GM23338 (cell line): ENCODE measurements at regions not wholly inside any gene's neighbourhood (a gene's known extent, or its start where the extent isn't known, plus 50 kb on each side); places are given as distances from the start of the nearest gene placed in this dataset.

ENCODE experiments used
- ATAC-seq: fragments of 200-7000 bp; cut with Tn5 transposase; 3 replicates; pipeline ENCODE4 v1.9.1; 2020
- DNase-seq: peaks from one replicate; pipeline ENCODE4 v3.0.0-alpha.2; 2015; ENCODE audit warnings: low spot score
- H2AFZ ChIP-seq: fragments of 200-600 bp; sonication (generic); 2 replicates; pipeline ENCODE4 v1.8.0; 2016; ENCODE audit warnings: antibody characterized with exemption, mild to moderate bottlenecking, moderate library complexity
- H3F3A ChIP-seq: fragments of 200-600 bp; sonication (generic); replicated peaks from 2 replicates; pipeline ENCODE4 v1.8.0; 2017; ENCODE audit warnings: antibody characterized with exemption, mixed run types, low read depth
- H3K27ac ChIP-seq: fragments of 200-600 bp; sonication (generic); 2 replicates; pipeline ENCODE4 v1.6.1; 2016; ENCODE audit warnings: low read depth
- H3K27me3 ChIP-seq: fragments of 200-600 bp; sonication (generic); 2 replicates; pipeline ENCODE4 v1.8.0; 2016; ENCODE audit warnings: mild to moderate bottlenecking, mixed run types, moderate library complexity; ENCODE audit not compliant: insufficient read depth
- H3K36me3 ChIP-seq: fragments of 200-600 bp; sonication (generic); 2 replicates; pipeline ENCODE4 v1.8.0; 2016; ENCODE audit warnings: mild to moderate bottlenecking; ENCODE audit not compliant: insufficient read depth
- H3K4me1 ChIP-seq: fragments of 200-600 bp; sonication (generic); 2 replicates; pipeline ENCODE4 v1.8.0; 2016; ENCODE audit warnings: mild to moderate bottlenecking, moderate library complexity; ENCODE audit not compliant: insufficient read depth
- H3K4me2 ChIP-seq: fragments of 200-600 bp; sonication (generic); 2 replicates; pipeline ENCODE4 v1.7.1; 2017; ENCODE audit warnings: mixed run types
- H3K4me3 ChIP-seq: fragments of 200-600 bp; sonication (generic); 2 replicates; pipeline ENCODE4 v1.6.1; 2016; ENCODE audit warnings: mixed run types
- H3K79me2 ChIP-seq: fragments of 200-600 bp; sonication (generic); replicated peaks from 2 replicates; pipeline ENCODE4 v1.8.0; 2017; ENCODE audit warnings: mild to moderate bottlenecking; ENCODE audit not compliant: insufficient read depth
- H3K9me2 ChIP-seq: fragments of 200-600 bp; sonication (generic); 2 replicates; pipeline ENCODE4 v1.8.0; 2017; ENCODE audit not compliant: insufficient read depth
- H4K20me1 ChIP-seq: fragments of 200-600 bp; sonication (generic); replicated peaks from 2 replicates; pipeline ENCODE4 v1.8.0; 2017; ENCODE audit warnings: mild to moderate bottlenecking; ENCODE audit not compliant: insufficient read depth
- H3K27ac Mint-ChIP-seq: 2 replicates; pipeline ENCODE4 v1.8.0; 2020; ENCODE audit warnings: inconsistent platforms, mild to moderate bottlenecking, moderate library complexity, mixed read lengths
- H3K27me3 Mint-ChIP-seq: 3 replicates; pipeline ENCODE4 v1.8.0; 2022; ENCODE audit warnings: low read depth, mild to moderate bottlenecking, moderate library complexity, mixed read lengths, inconsistent platforms; ENCODE audit not compliant: insufficient read depth, poor library complexity
- H3K36me3 Mint-ChIP-seq: 3 replicates; pipeline ENCODE4 v1.8.0; 2021; ENCODE audit warnings: low read depth, mild to moderate bottlenecking, inconsistent platforms, moderate library complexity, mixed read lengths
- H3K4me1 Mint-ChIP-seq: 3 replicates; pipeline ENCODE4 v1.8.0; 2020; ENCODE audit warnings: mild to moderate bottlenecking, inconsistent platforms, mixed read lengths
- H3K4me3 Mint-ChIP-seq: 3 replicates; pipeline ENCODE4 v1.8.0; 2021; ENCODE audit warnings: moderate library complexity, mild to moderate bottlenecking, inconsistent platforms, mixed read lengths
- H3K9me3 Mint-ChIP-seq: 3 replicates; pipeline ENCODE4 v1.8.0; 2020; ENCODE audit warnings: moderate library complexity, mild to moderate bottlenecking, inconsistent platforms, mixed read lengths
- CREB1 ChIP-seq: fragments of 250-450 bp; sonication (Bioruptor Pico); IDR thresholded peaks from 2 replicates; pipeline ENCODE4 v1.5.0; 2020; ENCODE audit warnings: low read depth, mild to moderate bottlenecking, moderate library complexity
- CTCF ChIP-seq, 2 experiments: fragments of 200-600 bp in 1 of 2; sonication (generic) in 1 of 2; conservative IDR thresholded peaks; 2 replicates each; pipeline versions ENCODE4 v1.5.1 to v1.6.1; 2016 to 2017; ENCODE audit warnings: antibody characterized with exemption in 2 of 2, low read depth in 2 of 2, mild to moderate bottlenecking in 2 of 2, moderate library complexity in 1 of 2
- EZH2 ChIP-seq: fragments of 200-600 bp; sonication (generic); IDR thresholded peaks from one replicate; pipeline ENCODE4 v1.8.0; 2017; ENCODE audit warnings: antibody characterized with exemption, mild to moderate bottlenecking, low read depth; ENCODE audit not compliant: unreplicated experiment
- EZH2phosphoT487 ChIP-seq: fragments of 200-600 bp; sonication (generic); IDR thresholded peaks from one replicate; pipeline ENCODE4 v1.8.1; 2018; ENCODE audit warnings: antibody characterized with exemption; ENCODE audit not compliant: unreplicated experiment
- JUNB ChIP-seq: IDR thresholded peaks from one replicate; pipeline ENCODE4 v1.6.1; 2016; ENCODE audit warnings: antibody characterized with exemption; ENCODE audit not compliant: unreplicated experiment
- POLR2AphosphoS5 ChIP-seq: IDR thresholded peaks from 2 replicates; pipeline ENCODE4 v1.6.1; 2016; ENCODE audit warnings: antibody characterized with exemption, low read depth
- ZNF114 ChIP-seq: fragments of 250-450 bp; sonication (Bioruptor Pico); IDR thresholded peaks from 2 replicates; pipeline ENCODE4 v1.5.0; 2020; ENCODE audit warnings: mild to moderate bottlenecking, moderate library complexity
- ZNF331 ChIP-seq: fragments of 250-450 bp; sonication (Bioruptor Pico); IDR thresholded peaks from 2 replicates; pipeline ENCODE4 v1.5.0; 2020; ENCODE audit warnings: low read depth, mild to moderate bottlenecking, moderate library complexity
- TF ChIP-seq, protein P1 (sequence below): IDR thresholded peaks from one replicate; pipeline ENCODE4 v1.6.1; 2018; ENCODE audit warnings: antibody characterized with exemption; ENCODE audit not compliant: unreplicated experiment

GRCh38 chr1:29718791-29719190 lies 482.5 kb downstream of the PTPRU start (continued):
- TF ChIP-seq CTCF (conservative IDR thresholded peaks at IDR 0.05; ENCODE audit: low read depth in 2 of 2) = no peak
- TF ChIP-seq, protein P1, sequence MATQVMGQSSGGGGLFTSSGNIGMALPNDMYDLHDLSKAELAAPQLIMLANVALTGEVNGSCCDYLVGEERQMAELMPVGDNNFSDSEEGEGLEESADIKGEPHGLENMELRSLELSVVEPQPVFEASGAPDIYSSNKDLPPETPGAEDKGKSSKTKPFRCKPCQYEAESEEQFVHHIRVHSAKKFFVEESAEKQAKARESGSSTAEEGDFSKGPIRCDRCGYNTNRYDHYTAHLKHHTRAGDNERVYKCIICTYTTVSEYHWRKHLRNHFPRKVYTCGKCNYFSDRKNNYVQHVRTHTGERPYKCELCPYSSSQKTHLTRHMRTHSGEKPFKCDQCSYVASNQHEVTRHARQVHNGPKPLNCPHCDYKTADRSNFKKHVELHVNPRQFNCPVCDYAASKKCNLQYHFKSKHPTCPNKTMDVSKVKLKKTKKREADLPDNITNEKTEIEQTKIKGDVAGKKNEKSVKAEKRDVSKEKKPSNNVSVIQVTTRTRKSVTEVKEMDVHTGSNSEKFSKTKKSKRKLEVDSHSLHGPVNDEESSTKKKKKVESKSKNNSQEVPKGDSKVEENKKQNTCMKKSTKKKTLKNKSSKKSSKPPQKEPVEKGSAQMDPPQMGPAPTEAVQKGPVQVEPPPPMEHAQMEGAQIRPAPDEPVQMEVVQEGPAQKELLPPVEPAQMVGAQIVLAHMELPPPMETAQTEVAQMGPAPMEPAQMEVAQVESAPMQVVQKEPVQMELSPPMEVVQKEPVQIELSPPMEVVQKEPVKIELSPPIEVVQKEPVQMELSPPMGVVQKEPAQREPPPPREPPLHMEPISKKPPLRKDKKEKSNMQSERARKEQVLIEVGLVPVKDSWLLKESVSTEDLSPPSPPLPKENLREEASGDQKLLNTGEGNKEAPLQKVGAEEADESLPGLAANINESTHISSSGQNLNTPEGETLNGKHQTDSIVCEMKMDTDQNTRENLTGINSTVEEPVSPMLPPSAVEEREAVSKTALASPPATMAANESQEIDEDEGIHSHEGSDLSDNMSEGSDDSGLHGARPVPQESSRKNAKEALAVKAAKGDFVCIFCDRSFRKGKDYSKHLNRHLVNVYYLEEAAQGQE = no peak
- TF ChIP-seq ZNF114 (CRISPR knock-in tag) = no peak
- TF ChIP-seq CREB1 (CRISPR knock-in tag) = no peak
- no peak for TF ChIP-seq POLR2AphosphoS5
- no peak for TF ChIP-seq JUNB

DNA sequence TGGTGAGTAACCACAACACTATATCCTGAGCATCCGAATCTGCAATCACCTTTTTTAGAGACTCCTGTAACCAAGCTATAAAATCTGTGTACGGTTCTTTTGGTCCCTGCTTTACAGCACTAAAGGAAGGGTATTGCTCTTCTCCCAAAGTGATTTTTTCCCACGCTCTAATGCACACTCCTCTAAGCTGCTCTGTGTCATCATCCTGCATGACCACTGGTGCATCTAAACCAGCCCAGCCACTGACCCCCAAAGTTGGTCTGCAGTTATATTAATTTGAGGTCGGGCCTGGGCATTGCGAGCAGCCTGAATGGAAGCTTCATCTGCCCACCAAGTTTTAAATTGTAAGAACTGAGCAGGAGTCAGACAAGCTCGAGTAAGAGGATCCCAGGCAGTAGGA lies 480.0 kb downstream of the PTPRU start:
- peaks cover 5% of the 10 kb centered on the region for H3K27me3 Mint-ChIP-seq
- Histone ChIP-seq H3K9me2 (no peaks in the 10 kb centered on the region; the same call in 1 of the 2 replicates), H4K20me1 (no peaks in the 10 kb centered on the region), H3K4me3 (no peak overlapping the region), H3K4me1 (no peaks in the 10 kb centered on the region), H3K27ac (no peak overlapping the region), H3F3A (no peaks in the 10 kb centered on the region), H3K79me2 (no peaks in the 10 kb centered on the region), H3K27me3 (no peaks in the 10 kb centered on the region), H3K4me2 (no peak overlapping the region), H2AFZ (no peak overlapping the region), H3K36me3 (no peaks in the 10 kb centered on the region)
- ATAC-seq (no peak), DNase-seq (no peak)
- H3K9me3 Mint-ChIP-seq = peaks cover 59% of the 10 kb centered on the region
- H3K4me3 Mint-ChIP-seq = no peak overlapping the region
- peaks cover 22% of the 10 kb centered on the region; the same call in 2 of the 3 replicates for H3K36me3 Mint-ChIP-seq
- no peak overlapping the region for H3K27ac Mint-ChIP-seq
- no peaks in the 10 kb centered on the region for H3K4me1 Mint-ChIP-seq
- no peak for TF ChIP-seq POLR2AphosphoS5
- TF ChIP-seq CTCF (conservative IDR thresholded peaks at IDR 0.05; ENCODE audit: low read depth in 2 of 2) = no peak
- no peak for TF ChIP-seq ZNF114 (CRISPR knock-in tag)
- TF ChIP-seq CREB1 (CRISPR knock-in tag) = no peak
- TF ChIP-seq EZH2phosphoT487 = no peak
- TF ChIP-seq, protein P1 = no peak
- TF ChIP-seq ZNF331 (CRISPR knock-in tag) = no peak
- no peak for TF ChIP-seq EZH2
